EH (cell line): ENCODE measurements at regions not wholly inside any gene's neighbourhood (a gene's known extent, or its start where the extent isn't known, plus 50 kb on each side); places are given as distances from the start of the nearest gene placed in this dataset.
A peak's percentile ranks its signal among the peaks of the same experiment; 100 is the strongest.
"Not testable (repeated sequence)": the region's sequence is repeated elsewhere in the genome, so short reads cannot be mapped to it uniquely, and the experiment has no call there.

Source experiments
- DNase-seq: peaks from one replicate; pipeline ENCODE4 v3.0.0-alpha.2; 2015; ENCODE audit warnings: low read depth

DNA sequence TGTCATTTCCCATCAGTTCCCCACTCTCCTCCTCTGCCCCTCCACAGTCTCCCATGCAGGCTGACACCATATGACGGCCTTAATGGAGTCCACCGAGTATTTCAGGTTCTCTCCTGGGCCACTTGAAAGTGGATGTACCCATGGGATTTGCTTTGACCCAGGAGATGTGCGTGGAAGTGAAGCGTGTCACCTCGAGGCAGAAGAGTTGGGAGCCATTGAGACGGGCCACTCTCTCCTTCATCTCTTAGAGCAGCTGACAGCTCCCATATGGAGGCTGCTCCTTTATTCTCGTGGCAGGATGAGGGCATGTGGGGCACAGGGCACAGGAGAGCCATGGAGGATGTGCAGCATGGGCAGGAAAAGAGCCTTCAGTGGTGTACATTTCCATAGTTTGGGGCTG, 144.7 kb upstream of the CRYM start:
- not testable (repeated sequence) for DNase-seq

GRCh38 chr16:21404699-21405098, 126.6 kb upstream of the CRYM start:
- DNase-seq, result not testable (repeated sequence)

DNA sequence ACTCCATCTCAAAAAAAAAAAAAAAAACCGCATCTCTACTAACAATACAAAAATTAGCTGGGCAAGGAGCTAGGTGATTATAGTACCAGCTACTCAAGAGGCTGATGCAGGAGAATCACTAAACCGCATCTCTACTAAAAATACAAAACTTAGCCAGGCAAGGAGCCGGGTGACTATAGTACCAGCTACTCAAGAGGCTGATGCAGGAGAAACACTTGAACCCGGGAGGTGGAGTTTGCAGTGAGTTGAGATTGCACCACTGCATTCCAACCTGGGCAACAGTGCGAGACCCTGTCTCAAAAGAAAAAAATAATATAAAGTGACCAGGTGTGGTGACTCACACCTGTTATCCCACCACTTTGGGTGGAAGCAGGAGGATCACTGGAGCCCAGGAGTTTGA, 119.8 kb upstream of the CRYM start:
- not testable (repeated sequence) for DNase-seq

GRCh38 chr16:21396545-21396944, 118.5 kb upstream of the CRYM start:
- DNase-seq, result not testable (repeated sequence)

DNA sequence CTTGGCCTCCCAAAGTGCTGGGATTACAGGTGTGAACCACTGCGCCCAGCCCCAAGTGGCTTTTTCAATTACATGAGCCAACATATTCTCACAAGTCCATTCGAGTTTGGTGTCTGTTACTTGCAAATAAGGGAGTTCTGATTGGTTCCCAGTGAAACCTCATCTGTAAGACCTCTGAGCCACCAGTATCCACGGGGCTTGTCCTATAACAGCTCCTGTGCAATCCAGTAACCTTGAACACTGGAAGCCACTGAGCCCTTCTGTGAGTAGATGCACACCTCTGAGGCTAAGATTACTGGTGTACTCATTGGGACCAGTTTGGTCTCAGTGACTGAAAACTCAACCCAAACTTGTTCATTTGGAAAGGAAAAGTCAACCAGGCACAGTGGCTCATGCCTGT, 112.5 kb upstream of the CRYM start:
- not testable (repeated sequence) for DNase-seq

DNA sequence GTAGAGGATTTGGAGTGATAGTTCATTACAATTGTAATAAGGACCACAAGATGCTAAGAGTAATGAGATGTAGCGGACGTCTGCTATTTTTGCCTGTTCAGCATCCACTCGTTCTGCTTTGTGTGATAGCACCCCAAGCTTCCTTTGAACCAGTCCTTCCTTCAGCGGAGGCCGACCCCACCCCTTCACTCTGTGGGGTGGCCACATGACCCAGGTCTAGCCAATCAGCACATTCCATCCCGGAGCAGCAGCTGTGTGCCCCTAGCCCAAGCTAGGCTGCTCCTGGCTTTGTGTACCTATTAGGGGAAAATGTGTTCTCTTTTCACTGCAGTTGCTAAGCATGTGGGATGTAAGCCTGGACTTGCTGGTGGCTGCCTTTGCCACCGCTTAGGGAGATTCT, 111.8 kb upstream of the CRYM start:
- DNase-seq, result not testable (repeated sequence)

DNA sequence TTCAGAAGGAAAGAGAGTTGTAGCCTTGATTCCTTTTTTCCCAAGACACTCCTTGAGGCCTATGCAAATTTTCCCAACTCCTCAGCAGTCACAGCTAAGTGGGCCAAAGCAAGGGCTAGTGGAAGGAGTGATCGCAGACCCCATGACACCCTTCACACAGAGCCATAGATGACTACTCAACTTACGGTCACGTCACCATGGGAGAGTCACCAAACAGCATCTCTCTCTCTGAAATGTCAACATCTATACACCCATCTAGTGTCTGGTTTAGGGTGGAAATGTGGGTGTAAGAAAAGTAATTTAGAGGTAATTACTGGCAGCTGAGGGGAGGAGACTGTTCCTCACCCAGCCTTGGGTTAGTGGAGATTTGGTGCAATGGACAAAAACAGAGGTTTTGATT, 109.7 kb upstream of the CRYM start:
- not testable (repeated sequence) for DNase-seq

DNA sequence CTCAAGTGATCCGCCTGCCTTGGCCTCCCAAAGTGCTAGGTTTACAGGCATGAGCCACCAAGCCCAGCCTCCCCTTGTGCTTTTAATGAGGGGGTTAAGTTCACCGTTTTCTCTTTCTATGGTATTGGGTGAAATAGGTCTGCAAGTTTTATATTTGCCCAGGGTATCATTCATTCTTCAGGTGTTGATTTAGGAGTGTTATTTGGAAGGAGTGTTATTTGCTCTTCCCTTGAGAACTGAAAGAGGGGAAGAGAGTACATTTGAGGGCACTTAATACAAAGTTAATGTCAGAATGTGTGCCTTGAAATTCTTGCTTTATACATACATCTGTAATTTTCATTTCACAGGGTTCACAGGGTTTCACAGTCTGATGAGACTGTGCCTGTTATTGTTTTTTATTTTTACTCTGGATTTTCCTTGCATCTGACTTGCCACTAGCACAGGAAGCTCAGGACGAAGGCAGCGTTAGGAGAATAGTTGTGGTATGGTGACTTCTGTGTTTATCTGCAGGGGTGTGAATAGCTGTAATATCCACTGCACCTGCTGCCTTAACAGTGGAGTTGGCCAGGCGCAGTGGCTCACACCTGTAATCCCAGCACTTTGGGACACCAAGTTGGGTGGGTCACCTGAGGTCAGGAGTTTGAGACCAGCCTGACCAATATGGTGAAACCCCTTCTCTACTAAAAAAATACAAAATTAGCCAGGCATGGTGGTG, 108.3 kb upstream of the CRYM start:
- DNase-seq, result not testable (repeated sequence)

- DNase-seq, result not testable (repeated sequence)
Observed at GRCh38 chr16:21383682-21384081, 105.6 kb upstream of the CRYM start.

GRCh38 chr16:21379645-21380044, 101.6 kb upstream of the CRYM start:
- DNase-seq, result not testable (repeated sequence)

- DNase-seq, result not testable (repeated sequence)
Observed at GRCh38 chr16:21376196-21376899, 98.3 kb upstream of the CRYM start.

DNA sequence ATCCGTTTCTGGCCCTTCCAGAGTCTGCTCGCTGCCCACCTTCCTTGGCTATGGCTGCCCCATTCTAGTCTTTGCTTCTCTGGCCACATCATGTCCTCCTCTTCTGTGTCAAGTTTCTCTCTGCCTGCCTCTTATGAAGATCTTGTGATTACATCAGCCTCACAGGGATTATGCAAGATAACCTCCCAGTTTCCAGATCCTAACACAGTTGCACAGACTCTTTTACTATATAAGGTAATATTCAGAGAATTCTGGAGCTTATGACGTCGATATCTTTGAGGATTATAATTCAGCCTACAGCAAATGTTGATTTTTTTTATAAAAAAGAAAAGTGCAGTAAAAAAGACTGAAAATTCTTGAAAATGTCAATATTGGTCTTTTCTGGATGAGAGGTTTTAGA, 97.2 kb upstream of the CRYM start:
- peak; percentile 34 for DNase-seq

DNA sequence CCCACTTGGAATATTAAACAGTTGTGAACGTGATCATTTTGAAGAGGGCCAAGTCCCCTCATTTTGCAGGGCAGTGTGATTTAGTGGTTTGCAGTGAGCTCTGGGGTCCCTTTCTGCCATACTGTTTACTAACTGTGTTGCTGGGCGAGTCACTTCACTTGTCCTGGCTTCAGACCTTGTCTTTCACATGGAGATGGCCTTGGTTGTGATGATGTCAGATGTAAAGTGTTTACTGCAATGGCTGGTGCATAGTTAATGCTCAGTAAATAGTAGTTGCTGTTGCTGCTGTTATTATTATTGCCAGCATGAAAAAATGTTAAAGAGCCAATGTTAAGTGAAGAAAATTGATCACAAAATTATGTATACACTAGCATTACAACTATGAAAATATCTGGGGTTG, 95.4 kb upstream of the CRYM start:
- not testable (repeated sequence) for DNase-seq

DNA sequence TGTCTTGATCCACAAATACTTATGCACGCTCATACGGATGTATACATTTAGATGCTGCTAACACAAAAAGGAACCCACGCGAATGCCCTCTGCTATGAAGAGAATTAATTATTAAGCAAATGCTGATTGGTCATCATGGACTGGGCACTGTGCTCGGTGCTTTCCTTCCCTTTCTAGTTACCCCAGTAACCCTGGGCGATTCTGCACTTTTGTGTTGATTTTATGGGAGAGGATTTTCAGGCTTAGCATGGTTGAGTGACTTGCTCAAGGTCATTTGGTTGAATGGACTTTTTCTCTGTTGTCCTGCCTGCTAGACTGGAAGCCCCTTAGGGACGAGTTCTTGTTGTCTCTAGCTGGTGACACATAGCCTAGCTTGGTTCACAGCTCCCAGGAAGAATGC, 94.8 kb upstream of the CRYM start:
- not testable (repeated sequence) for DNase-seq

DNA sequence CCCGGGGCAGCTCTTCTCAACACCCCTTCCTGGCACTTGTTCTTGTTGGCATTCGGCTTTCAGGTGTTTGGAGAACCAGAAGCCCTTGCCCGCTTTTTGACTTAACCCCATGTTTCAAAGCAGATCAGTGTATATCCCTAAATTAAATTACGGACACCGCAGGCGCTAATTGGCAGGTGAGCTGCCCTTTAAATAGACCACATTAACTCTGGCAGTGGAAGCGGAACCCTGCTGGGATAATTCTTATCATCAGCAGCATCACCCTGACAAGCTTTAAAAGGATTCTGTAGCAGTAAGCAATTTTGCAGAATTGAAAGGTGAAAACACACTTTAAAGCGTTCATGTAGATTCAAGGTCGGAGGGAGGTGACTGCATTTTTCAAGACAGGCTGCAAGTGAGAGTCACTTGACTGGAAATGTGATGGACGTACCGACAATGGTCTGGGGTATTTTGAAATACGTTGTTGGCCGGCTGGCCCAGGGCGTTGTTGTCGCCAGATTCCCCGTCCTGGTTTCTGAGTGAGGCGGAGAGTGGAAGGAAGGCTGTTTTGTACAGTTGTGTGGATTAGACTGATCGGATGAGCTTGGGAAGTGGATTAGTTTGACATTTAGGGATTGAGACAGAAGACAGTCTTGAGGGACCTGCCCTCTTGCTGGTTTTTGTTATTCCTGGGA, 94.2 kb upstream of the CRYM start:
- not testable (repeated sequence) for DNase-seq

- DNase-seq, result peak; percentile 65
Observed at GRCh38 chr16:21370791-21371190, 92.7 kb upstream of the CRYM start.

GRCh38 chr16:21368973-21369942, 91.2 kb upstream of the CRYM start:
- not testable (repeated sequence) for DNase-seq

GRCh38 chr16:21367733-21368421, 89.8 kb upstream of the CRYM start:
- DNase-seq, result not testable (repeated sequence)

DNA sequence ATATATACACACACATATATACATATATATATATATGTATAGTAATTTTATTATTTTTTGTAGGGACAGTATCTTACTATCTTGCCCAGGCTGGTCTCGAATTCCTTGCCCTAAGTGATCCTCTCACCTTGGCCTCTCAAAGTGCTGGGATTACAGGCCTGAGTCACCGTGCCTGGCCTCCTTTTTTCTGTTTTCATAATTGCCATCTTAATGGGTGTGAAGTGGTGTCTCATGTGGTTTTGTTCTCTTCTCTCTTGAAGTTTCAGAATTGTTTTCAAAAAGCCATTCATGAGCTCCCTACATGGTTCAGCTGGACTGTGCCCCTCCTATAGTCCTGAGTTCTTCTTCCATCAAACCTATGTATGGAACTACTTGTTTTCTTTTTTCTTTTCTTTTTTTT, 88.9 kb upstream of the CRYM start:
- DNase-seq, result not testable (repeated sequence)

DNA sequence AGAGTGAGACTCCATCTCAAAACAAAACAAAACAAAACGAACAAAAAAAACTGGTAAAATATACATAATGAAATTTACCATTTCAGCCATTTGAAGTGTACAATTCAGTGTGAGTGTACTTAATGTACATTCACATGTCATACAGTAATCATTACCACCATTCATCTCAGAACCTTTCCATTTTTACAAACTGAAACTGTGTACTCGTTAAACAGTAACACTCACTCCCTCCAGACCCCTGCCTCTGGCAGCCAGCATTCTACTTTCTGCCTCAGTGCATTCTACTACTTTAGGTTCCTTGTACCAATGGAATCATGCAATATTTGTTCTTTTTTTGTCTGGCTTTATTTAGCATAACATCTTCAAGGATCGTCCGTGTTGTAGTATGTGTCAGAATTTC, 87.5 kb upstream of the CRYM start:
- DNase-seq, result not testable (repeated sequence)
